Peyer's patch (tissue), 4 donors: ENCODE measurements at regions not wholly inside any gene's neighbourhood (a gene's known extent, or its start where the extent isn't known, plus 50 kb on each side); places are given as distances from the start of the nearest gene placed in this dataset.
A peak's percentile ranks its signal among the peaks of the same experiment; 100 is the strongest.
"Not testable (repeated sequence)": the region's sequence is repeated elsewhere in the genome, so short reads cannot be mapped to it uniquely, and the experiment has no call there.

Experiments used
- DNase-seq, 3 donors: peaks; one replicate each; pipeline ENCODE4 v3.0.0-alpha.2; 2017 to 2019
- H3K27ac ChIP-seq, 4 donors: fragments of 200-600 bp; sonication (generic); one replicate each; pipeline ENCODE4 v1.5.1; 2016 to 2019
- H3K27me3 ChIP-seq, 2 donors: fragments of 200-600 bp; sonication (generic); one replicate each; pipeline ENCODE4 v1.5.1; 2019
- H3K36me3 ChIP-seq, 3 donors: fragments of 200-600 bp; sonication (generic); one replicate each; pipeline ENCODE4 v1.5.1; 2016 to 2019
- H3K4me1 ChIP-seq, 4 donors: fragments of 200-600 bp; sonication (generic); one replicate each; pipeline ENCODE4 v1.5.1; 2016 to 2019
- H3K4me3 ChIP-seq, 4 donors: fragments of 200-600 bp; sonication (generic); 1 replicate in 3 of 4; 2 replicates in 1 of 4; pipeline ENCODE4 v1.5.1; 2016 to 2019; ENCODE audit warnings: mild to moderate bottlenecking in 1 of 4
- H3K9me3 ChIP-seq, 4 donors: fragments of 200-600 bp; sonication (generic); one replicate each; pipeline ENCODE4 v1.5.1; 2016 to 2019; ENCODE audit warnings: mild to moderate bottlenecking in 1 of 4
- CTCF ChIP-seq, 6 experiments: fragments of 450-650 bp in 4 of 6; fragments of 200-600 bp in 2 of 6; sonication (generic) in 1 of 6; IDR thresholded peaks; one replicate each; pipeline ENCODE4 v1.5.1; 2017 to 2019; ENCODE audit warnings: antibody characterized with exemption in 6 of 6, mild to moderate bottlenecking in 3 of 6, moderate library complexity in 1 of 6
- POLR2A ChIP-seq, 2 donors: fragments of 450-650 bp; IDR thresholded peaks; one replicate each; pipeline ENCODE4 v1.5.1; 2017; ENCODE audit warnings: antibody characterized with exemption in 2 of 2, mild to moderate bottlenecking in 2 of 2, moderate library complexity in 2 of 2

- Histone ChIP-seq H3K27ac (no peak overlapping the region), H3K9me3 (no peaks in the 10 kb centered on the region), H3K36me3 (no peaks in the 10 kb centered on the region), H3K4me1 (no peaks in the 10 kb centered on the region), H3K4me3 (no peak overlapping the region), H3K27me3 (no peaks in the 10 kb centered on the region)
- peak in 1 of 3 donors; percentile 23 for DNase-seq
- no peak for TF ChIP-seq POLR2A (IDR thresholded peaks at IDR 0.05)
- TF ChIP-seq CTCF (IDR thresholded peaks at IDR 0.05) = no peak
Measured at GRCh38 chr2:87401726-87402345, 346.1 kb upstream of the PLGLB2 start.

DNA sequence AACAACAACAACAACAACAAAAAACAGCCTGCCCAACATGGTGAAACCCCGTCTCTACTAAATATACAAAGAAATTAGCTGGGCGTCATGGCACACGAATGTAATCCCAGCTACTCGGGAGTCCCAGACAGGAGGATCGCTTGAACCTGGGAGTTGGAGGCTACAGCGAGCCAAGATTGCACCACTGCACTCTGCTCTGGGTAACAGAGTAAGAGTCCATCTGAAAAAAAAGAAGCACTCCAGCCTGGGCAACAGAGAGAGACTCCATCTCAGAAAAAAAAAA lies 344.1 kb upstream of the PLGLB2 start:
- TF ChIP-seq POLR2A (IDR thresholded peaks at IDR 0.05) (no peak), CTCF (IDR thresholded peaks at IDR 0.05) (no peak)
- peak in 1 of 3 donors; percentile 13 for DNase-seq

GRCh38 chr2:87404411-87405255 lies 343.3 kb upstream of the PLGLB2 start:
- H3K27ac ChIP-seq, H3K4me1 ChIP-seq, H3K27me3 ChIP-seq, H3K9me3 ChIP-seq, H3K4me3 ChIP-seq, H3K36me3 ChIP-seq: not testable (repeated sequence)
- DNase-seq = peak in 1 of 3 donors; percentile 7

More for the DNA sequence above, 344.1 kb upstream of the PLGLB2 start:
- Histone ChIP-seq H3K4me1 (no peaks in the 10 kb centered on the region), H3K36me3 (no peaks in the 10 kb centered on the region), H3K27me3 (no peaks in the 10 kb centered on the region), H3K27ac (no peak overlapping the region), H3K4me3 (no peak overlapping the region), H3K9me3 (no peaks in the 10 kb centered on the region)

GRCh38 chr2:87405531-87406216 lies 342.2 kb upstream of the PLGLB2 start:
- H3K4me1 ChIP-seq, H3K27me3 ChIP-seq, H3K4me3 ChIP-seq, H3K9me3 ChIP-seq, H3K27ac ChIP-seq, H3K36me3 ChIP-seq: not testable (repeated sequence)
- DNase-seq = peak in 1 of 3 donors; percentile 51

GRCh38 chr2:87406406-87407175 lies 341.3 kb upstream of the PLGLB2 start:
- peak in 1 of 3 donors; percentile 46 for DNase-seq
- not testable (repeated sequence) for H3K36me3 ChIP-seq

DNA sequence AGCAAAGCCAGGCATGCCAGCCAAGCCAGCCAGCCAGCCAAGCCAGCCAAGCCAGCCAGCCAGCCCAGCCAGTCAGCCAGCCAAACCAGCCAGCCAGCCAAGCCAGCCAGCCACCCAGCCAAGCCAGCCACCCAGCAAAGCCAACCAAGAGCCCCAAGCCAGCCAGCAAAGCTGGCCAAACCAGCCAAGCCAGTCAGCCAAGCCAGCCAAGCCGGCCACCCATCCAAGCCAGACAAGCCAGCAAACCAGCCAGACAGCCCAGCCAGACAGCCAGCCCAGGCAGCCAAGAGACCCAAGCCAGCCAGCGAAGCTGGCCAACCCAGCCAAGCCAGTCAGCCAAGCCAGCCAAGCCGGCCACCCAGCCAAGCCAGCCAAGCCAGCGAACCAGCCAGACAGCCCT lies 338.3 kb upstream of the PLGLB2 start:
- not testable (repeated sequence) for H3K27me3 ChIP-seq, H3K9me3 ChIP-seq, H3K4me1 ChIP-seq, H3K27ac ChIP-seq, H3K4me3 ChIP-seq, H3K36me3 ChIP-seq
- DNase-seq = peak in 1 of 3 donors; percentile 20

More at GRCh38 chr2:87406406-87407175, 341.3 kb upstream of the PLGLB2 start:
- not testable (repeated sequence) for H3K9me3 ChIP-seq, H3K27me3 ChIP-seq, H3K4me3 ChIP-seq, H3K4me1 ChIP-seq, H3K27ac ChIP-seq

DNA sequence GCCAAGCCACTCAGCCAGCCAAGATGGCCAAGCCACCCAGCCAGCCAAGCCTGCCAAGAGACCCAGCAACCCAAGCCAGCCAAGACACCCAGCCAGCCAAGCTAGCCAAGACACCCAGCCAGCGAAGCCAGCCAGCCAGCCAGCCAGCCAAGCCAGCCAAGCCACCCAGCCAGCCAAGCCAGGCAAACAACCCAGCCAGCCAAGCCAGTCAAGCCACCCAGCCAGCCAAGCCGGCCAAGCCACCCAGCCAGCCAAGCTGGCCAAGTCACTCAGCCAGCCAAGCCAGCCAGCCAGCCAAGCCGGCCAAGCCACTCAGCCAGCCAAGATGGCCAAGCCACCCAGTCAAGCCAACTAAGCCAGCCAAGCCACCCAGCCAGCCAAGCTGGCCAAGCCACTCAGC lies 337.5 kb upstream of the PLGLB2 start:
- not testable (repeated sequence) for H3K27ac ChIP-seq, H3K4me1 ChIP-seq, H3K9me3 ChIP-seq, H3K36me3 ChIP-seq, H3K4me3 ChIP-seq, H3K27me3 ChIP-seq
- DNase-seq = peak in 1 of 3 donors; percentile 12

DNA sequence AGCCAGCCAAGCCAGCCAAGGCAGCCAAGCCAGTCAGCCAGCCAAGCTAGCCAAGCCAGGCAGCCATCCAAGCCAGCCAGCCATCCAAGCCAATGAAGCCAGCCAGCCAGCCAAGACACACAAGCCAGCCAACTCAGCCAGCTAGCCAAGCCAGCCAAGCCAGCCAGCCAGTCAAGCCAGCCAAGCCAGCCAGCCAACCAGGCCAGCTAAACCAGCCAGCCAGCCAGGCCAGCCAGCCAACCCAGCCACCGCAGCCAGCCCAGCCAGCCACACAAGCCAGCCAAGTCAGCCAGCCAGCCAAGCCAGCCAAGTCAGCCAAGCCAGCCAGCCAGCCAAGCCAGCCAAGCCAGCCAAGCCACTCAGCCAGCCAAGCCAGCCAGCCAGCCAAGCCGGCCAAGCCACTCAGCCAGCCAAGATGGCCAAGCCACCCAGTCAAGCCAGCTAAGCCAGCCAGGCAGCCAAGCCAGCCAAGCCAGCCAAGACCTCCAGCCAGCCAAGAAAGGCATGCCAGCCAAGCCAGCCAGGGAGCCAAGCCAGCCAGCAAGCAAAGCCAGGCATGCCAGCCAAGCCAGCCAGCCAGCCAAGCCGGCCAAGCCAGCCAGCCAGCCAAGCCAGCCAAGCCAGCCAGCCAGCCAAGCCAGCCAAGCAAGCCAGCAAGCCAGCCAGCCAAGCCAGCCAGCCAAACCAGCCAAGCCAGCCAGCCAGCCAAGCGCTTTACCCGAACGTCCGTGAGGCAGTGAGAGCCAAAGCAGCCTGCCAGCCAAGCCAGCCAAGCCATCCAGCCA lies 335.7 kb upstream of the PLGLB2 start:
- not testable (repeated sequence) for H3K36me3 ChIP-seq, H3K4me3 ChIP-seq, H3K4me1 ChIP-seq, H3K9me3 ChIP-seq, H3K27me3 ChIP-seq, H3K27ac ChIP-seq
- DNase-seq = peak in 1 of 3 donors; percentile 43

- DNase-seq = peak in 1 of 3 donors; percentile 41
- H3K4me3 ChIP-seq, H3K36me3 ChIP-seq, H3K27ac ChIP-seq, H3K27me3 ChIP-seq, H3K4me1 ChIP-seq, H3K9me3 ChIP-seq: not testable (repeated sequence)
Measured at GRCh38 chr2:87414331-87414730, 333.6 kb upstream of the PLGLB2 start.

DNA sequence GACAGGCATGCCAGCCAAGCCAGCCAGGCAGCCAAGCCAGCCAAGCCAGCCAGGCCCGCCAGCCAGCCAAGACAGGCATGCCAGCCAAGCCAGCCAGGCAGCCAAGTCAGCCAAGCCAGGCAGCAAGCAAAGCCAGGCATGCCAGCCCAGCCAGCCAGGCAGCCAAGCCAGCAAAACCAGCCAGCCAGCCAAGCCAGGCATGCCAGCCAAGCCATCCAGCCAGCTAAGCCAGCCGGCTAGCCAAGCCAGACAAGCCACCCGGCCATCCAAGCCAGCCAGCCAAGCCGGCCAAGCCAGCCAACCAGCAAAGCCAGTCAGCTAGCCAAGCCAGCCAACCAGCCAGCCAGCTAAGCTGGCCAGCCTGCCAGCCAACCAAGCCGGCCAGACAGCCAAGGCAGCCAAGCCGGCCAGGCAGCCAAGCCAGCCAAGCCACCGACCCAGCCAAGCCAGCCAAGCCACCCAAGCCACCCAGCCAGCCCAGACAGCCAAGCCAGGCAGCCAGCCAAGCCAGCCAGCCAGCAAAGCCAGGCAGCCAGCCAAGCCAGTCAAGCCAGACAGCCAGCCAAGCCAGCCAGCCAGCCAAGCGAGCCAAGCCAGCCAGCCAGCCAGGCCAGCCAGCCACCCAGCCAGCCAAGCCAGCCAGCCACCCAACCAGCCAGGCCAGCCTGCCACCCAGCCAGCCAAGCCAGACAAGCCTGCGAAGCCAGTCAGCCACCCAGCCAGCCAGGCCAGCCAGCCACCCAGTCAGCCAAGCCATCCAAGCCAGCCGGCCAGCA lies 332.9 kb upstream of the PLGLB2 start:
- not testable (repeated sequence) for H3K36me3 ChIP-seq, H3K4me1 ChIP-seq, DNase-seq, H3K9me3 ChIP-seq, H3K27ac ChIP-seq, H3K27me3 ChIP-seq, H3K4me3 ChIP-seq
